ENCODE measurements at regions not wholly inside any gene's neighbourhood (a gene's known extent, or its start where the extent isn't known, plus 50 kb on each side); places are given as distances from the start of the nearest gene placed in this dataset.

DNA sequence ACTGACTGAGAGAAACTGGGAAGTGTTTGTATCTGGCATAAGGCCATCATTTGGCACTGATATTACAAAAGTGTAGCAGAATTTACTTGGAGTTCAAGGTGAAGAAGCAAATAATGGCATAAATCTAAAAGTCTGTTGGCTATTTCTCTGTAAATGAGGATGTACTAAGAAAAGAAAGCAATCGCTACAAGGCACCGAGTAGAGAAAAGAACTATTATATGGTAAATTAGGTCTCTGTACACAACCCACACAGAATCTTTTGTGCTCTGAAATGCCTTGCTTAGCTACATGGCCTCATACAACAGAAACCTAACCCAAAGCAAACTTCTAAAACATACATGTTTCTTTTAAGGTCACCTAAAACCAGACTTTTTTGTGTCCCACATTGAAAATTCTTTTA, 290.1 kb upstream of the WWC1 start:
- TF ChIP-seq, protein P1, sequence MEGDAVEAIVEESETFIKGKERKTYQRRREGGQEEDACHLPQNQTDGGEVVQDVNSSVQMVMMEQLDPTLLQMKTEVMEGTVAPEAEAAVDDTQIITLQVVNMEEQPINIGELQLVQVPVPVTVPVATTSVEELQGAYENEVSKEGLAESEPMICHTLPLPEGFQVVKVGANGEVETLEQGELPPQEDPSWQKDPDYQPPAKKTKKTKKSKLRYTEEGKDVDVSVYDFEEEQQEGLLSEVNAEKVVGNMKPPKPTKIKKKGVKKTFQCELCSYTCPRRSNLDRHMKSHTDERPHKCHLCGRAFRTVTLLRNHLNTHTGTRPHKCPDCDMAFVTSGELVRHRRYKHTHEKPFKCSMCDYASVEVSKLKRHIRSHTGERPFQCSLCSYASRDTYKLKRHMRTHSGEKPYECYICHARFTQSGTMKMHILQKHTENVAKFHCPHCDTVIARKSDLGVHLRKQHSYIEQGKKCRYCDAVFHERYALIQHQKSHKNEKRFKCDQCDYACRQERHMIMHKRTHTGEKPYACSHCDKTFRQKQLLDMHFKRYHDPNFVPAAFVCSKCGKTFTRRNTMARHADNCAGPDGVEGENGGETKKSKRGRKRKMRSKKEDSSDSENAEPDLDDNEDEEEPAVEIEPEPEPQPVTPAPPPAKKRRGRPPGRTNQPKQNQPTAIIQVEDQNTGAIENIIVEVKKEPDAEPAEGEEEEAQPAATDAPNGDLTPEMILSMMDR (IDR thresholded peaks at IDR 0.05), result no peak
- no peak for TF ChIP-seq POLR2A (IDR thresholded peaks at IDR 0.05)
